HG02885 (cell line): ENCODE measurements at regions not wholly inside any gene's neighbourhood (a gene's known extent, or its start where the extent isn't known, plus 50 kb on each side); places are given as distances from the start of the nearest gene placed in this dataset.

Experiments
- ATAC-seq: cut with Tn5 transposase; IDR thresholded peaks from one replicate; pipeline ENCODE4 v1.9.1; 2021; ENCODE audit warnings: mild to moderate bottlenecking; ENCODE audit not compliant: unreplicated experiment, poor library complexity

DNA sequence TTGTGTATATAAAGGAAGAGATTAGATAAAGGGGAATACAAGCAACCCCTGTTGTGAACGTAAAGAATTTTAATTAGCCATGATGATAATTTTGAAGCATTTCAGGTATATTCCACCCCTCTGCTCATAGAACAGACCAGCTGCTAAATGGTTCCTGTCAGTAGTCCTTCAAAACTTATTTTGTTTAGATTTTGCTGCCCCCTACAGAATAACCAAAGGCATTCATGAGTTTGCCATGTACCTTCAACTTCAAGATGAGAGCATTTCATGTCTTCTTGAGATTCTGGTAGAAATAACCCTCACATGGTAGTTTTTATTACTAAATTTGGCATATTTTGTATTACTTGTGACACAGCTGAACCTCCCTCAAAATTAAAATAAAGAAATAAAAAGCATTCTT lies 1586.7 kb downstream of the HACE1 start:
- ATAC-seq, result no peak

DNA sequence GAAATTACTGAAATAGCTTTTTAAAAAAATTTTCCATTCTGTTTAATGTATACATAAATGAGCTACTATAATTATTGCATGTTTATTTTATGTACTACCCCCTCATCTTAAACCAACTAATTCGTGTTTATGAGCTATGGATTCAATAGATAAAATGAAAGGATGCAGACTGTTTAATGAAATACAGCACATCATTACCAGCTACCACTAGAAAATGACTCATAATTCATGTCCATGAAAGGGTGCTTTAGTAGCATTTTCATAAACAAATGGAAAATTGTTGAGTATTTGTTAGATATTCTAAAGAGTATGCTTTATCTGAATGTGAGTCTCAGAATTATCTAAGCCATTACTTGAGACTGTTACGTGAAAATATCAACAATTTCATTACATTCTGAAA lies 1590.1 kb downstream of the HACE1 start:
- ATAC-seq, result no peak

DNA sequence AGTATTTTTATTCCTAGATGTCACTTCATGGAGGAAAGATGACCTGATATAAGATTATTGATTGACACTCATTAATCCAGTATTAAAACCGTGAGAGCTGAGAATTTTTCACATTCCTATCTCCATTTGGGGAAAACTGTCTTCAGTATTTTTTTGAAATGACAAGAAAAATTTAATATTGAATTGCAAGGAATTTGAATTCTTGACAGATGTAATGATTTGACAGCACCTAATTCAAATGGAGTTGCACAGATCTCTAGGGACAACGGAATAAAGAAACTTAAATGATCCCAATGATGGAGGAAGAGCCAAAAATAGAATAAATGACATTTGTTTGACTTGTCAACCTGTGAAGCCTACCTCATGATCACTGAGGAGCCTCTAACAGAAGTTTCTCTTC lies 1591.4 kb downstream of the HACE1 start:
- ATAC-seq, result no peak

DNA sequence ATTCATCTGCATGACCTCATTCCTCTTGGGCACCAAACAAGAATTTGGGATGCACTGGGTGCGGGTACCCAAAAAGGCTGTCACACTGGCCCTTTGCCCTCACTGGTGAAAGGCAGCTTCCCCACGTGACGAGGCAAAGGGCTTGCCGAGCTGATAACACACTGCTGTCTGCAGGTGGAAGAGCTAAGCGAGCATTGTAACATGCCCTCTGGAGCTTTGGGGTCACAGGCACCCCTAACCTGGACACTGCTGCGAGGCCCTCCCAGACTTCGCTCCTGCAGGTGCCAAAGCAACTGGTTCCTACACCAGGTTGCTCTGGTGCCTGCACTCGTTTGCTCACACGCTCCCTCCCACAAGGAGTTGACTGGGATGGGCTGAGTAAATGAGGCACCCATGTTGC lies 1595.7 kb downstream of the HACE1 start:
- ATAC-seq, result no peak

DNA sequence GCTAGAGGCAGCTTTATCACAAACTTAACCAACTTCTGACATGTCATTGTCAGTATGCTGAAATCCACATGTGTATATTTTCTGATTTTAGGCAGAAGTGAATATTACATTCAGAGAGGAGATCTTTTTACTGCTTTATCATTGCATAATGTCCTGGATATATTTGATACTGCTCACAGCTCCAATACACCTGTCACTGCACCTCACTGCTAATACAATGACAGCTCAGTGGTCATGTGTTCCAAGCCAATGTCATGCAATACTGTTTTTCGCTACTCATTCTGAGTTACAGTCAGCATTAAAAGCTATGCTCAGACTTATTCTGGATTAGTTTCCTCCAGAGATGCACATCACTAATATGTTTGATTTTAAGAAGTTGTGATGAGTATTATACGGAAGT lies 1604.6 kb downstream of the HACE1 start:
- no peak for ATAC-seq

DNA sequence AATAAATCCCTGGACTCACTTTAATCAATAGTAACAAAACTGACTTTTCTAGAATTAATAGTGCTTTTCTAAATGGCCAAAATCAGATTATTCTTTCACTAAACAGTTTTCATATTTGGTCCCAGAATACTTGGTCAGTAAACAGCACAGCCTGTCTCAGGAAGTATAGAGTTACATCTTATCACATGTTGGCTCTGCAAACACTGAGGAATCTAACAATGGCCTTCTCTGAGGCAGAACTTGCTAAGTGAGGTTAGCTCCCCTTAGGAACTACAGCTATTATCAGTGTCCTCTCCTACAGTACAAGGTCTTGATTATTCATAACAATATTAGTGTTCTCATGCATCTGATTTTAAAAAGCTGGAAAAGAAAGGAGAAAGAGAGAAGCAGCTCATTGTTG lies 1622.8 kb downstream of the HACE1 start:
- ATAC-seq, result no peak

DNA sequence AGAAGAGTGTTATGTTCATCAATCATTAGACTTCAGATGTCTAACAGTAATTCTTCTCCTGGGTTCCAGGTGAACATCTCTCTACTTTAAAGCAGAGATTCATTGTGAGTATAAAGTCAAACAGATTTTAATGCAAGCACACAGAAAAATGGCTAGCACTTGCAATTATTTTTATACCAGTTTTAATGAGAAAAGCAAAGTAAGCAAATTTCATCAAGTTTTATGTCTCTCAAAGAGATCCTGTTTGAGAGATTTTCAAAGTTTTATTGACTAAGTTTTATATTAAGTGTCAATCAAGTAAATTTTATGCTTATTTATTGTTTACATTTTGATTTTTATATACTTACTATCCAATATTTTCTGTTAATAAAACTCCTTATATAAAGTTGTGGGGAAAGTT lies 1628.5 kb downstream of the HACE1 start:
- no peak for ATAC-seq

DNA sequence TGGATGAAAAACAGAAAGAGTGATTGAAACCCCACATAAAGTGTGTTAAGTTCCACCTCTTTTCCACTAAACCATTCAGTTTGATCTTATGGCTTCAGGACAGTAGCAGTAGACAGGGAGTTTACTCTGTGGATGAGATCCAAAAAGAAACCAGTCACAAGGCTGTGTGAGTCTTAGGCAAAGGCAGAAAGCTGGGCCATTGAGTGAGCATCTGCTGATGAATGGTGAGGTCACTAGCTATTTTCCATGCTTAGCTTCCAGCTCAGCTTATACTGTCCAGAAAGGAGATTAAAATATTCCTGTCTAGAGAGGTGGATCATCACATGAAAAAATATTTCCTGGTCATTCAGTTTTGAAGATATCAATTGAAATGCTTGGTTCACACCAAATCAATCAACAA lies 1643.9 kb downstream of the HACE1 start:
- no peak for ATAC-seq

DNA sequence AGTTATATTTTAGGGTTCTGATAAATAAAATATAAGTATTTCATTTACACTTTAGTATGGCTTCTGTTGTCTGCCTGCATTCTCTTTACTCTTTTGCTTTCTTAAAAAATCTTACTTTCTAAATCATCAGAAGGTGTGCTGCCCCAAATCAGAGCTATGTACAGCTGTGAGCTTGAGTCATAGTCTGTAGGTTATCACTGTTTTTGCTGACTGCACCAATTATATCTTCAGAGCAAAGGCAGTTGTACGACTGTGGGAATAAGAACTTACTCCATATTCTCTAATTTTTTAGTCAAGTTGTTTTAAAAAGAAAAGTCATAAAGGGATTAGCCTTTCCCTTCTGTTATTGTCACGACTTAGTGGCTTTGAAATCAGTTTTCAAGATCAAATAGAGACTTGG lies 1649.0 kb downstream of the HACE1 start:
- no peak for ATAC-seq

DNA sequence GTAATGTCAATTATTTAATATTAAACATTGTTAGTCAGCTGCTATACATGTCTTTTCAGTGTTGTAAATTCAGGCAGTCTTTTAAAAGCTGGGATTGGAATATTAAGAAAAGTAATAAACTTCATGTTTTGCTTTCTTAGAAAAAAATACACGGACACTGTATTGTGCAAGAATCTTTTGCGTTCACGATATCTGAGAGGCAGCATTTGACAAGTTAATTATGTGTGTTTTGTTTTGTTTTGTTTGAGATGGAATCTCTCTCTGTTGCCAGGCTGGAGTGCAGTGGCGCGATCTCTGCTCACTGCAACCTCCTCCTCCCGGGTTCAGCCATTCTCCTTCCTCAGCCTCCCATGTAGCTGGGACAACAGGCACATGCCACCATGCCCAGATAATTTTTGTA lies 1661.3 kb downstream of the HACE1 start:
- no peak for ATAC-seq

DNA sequence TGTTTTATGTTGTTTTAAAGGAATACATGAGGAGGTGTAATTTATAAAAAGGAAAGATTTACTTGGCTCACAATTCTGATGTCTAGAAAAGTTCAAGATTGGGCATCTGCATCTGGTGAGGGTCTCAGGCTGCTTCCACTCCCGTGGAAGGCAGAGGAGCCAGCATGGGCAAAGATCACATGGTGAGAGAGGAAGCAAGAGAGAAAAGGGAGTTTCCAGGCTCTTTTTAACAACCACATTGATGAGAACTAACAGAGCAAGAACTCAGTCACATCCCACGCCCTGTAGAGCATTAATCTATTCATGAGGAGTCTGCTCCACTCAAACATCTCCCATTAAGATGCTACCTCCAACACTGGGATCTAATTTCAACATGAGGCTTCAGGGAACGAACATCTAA lies 1666.3 kb downstream of the HACE1 start:
- ATAC-seq, result no peak

DNA sequence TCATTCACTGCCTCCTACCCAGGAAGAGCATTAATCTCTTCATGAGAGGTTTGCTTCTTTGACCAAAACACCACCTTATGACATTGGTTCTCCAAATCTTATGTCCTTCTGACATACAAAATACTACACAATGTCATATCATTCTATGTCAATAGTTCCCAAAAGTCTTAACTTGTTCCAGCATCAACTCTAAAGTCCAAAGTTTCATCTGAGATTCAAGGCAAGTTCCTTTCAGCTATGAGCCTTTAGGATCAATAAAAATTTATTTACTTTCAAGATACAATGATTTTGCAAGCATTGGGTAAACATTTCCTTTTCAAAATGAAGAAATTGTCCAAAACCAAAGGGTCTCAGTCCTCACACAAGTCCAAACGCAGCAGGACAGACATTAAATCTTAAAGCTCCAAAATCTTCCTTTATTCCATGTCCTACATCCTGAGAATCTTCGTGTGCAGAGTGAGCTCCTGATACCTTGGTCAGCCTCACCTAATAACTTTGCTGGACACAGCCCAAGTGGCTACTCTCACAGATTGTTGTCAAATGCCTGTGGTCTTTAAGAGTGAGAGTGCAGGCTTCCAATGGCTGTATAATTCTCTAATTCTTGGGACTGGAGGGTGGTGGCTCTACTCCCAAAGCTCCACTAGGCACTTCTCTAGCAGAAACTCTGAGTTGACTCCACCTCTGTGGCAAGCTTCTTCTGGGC lies 1668.2 kb downstream of the HACE1 start:
- ATAC-seq, result no peak

DNA sequence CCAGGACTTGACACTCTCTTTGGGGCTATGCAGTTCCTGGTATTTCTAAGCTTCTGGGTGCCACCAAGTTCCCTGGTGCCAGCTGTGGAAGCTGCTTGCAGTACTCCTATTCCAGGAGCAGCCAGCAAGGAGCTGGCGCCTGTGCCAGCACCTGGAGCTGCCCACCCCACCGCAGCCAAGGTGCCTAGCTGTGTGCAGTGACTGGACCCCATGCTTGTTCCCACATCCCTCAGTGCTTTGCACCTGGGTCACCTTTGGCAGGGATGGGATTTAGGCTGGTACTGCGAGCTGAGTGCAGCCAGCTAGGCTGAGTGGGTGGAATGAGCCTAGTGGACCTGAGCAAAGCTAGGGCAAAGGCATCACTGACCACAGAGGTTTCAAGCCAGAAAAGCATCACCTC lies 1674.9 kb downstream of the HACE1 start:
- no peak for ATAC-seq

DNA sequence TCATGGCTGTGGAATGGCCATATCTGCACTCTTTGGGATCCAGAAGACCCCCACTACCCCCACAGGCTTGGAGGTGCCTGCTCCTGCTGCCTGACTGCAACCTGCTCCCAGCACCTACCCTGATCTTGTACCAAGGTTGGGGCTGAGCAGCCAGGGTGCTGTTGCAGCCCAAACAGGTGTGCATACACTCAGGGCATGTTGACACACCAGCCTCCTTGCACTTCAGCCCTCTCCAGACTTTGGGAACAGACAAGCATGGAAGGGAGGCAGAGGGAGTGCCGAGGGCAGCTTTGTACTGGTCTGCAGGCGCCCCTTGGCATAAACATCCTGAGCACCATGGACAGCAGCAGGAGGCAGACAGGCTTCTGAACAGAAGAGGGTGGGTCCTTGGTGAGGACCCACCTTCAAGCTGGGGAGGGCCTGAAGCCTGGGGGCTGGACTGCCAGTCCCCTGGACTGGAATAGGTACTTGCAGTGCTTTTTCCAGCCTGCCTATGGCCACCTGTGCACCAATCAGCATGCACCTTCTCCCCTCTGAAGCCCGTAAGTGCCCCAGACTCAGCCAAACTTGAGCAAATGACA lies 1675.8 kb downstream of the HACE1 start:
- ATAC-seq, result no peak

DNA sequence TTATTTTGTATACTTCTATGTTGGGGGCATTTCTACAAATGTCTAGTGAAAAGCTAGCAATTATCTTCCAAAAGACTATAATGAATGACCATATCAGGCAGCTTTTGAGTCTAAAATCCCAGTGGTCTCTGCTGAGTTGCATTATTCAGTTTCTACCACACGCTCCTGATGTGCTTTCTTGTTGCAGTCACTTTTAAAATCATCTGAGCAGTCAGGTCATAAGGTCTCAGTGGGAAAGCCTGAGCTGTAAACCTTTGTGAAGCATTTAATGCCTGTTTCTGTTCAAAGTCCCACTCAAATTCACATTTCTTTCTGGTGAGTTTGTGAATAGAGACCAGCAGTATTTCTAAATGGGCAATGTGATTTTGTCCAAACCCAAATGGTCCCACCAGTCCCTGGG lies 1681.5 kb downstream of the HACE1 start:
- no peak for ATAC-seq

DNA sequence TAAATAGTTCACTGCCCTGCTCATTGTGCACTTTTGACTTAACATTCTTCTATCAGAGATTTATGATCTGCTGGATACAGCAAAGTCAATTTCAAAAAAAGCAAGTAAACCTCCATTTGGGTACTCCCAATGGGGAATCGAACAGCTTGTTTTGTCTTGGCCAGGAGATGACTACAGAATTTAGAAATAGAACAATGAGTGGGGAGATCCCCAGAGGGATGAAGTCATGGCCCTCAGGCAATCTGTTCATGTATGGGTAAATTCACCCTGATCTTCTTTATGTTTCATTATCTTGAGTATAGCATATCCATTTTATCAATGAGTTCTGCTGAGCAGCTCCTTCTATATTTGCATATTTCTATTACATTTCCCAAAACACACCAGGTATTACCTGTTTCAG lies 1681.9 kb downstream of the HACE1 start:
- no peak for ATAC-seq

DNA sequence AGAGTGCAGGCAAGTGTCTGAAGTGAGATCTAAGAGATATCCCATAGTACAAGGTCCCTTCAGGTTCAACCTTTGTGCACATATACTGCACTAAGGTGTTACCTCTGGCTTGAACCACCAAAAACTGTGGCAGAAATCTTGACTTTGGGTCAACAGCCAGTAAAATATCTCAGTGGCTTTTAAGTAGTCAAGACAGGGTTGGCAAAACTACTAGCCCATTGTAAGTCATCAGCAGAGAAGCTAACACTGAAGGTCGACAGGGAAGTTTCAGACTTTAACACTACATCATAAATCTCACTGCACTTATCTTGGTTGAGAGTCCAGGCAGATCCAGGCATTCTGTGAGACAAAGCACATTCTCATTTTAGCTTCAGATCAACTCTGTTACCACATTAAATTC lies 1684.7 kb downstream of the HACE1 start:
- no peak for ATAC-seq

DNA sequence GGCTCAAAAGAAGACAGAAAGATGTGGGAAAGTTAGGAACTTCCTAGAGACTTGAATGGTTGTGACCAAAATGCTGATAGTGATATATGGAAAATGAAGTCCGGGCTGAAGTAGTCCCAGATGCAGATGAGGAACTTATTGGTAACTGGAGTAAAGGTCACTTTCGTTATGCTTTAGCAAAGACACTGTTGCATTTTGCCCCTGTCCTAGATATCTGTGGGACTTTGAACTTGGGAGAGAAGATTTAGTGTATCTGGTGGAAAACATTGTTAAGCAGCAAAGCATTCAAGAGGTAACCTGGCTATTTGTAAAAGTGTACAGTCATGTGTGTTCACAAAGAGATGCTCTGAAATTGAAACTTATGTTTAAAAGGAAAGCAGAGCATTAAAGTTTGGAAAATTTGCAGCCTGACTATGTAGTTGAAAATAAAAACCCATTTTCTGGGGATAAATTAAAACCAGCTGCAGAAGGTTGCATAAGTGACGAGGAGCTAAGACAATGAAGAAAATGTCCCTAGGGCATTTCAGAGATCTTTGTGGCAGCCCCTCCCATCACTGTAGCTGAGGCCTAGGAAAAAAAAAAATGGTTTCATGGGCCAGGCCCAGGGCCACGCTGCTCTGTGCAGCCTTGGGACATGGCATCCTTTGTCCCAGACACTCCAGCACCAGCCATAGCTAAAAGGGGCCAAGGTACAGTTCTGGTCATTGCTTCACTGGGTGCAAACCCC lies 1692.2 kb downstream of the HACE1 start:
- ATAC-seq, result no peak

DNA sequence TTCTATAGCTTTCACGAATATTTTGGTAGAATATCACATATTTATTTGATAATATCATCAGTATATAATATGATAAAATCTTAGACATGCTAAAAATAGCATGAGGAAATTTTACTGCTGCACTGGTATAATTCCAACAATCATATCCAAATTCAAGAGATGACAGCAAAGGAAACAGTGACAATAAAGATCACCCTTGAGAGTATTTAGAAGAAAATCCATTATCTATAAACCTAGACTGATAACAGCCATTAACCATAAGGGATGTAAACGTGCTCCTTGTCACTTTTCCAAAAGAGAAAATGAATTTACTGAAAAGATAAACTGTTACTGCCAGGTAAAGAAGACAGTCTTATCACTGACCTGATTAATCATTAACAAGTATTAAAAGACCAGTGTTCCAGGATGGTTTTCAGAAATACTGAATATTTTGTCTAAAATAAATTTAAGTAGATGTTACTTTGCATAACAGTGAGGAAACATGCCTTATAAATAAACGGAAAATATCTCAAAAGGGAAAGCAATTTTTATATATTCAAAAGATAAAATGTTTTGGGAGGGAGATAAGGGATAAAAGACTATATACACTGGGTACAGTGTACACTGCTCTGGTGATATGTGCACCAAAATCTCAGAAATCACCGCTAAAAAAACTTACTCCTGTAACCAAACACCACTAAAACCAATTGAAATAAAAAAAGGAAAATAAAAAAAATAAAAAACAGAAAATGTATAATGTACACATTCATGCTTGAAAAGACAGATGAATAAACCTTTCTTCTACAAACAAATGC lies 1704.7 kb downstream of the HACE1 start:
- ATAC-seq, result no peak

DNA sequence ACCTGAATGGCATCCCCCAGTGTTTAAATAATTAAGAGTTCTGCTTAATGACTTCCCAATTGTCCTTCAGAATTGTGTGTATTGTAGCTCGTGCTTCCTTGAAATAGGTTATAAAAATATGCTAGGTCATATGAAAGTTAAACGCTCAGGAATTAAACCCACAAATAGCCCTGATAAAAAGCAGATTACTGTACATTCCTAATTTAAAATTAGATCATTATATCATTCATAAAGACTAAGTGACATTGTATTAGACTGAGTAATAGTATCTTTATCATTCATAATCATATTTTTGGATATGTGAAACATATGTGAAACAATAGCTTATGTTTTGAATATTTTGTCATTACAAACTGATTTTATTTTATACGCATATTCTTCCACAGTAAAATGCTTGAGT lies 1706.7 kb downstream of the HACE1 start:
- no peak for ATAC-seq

DNA sequence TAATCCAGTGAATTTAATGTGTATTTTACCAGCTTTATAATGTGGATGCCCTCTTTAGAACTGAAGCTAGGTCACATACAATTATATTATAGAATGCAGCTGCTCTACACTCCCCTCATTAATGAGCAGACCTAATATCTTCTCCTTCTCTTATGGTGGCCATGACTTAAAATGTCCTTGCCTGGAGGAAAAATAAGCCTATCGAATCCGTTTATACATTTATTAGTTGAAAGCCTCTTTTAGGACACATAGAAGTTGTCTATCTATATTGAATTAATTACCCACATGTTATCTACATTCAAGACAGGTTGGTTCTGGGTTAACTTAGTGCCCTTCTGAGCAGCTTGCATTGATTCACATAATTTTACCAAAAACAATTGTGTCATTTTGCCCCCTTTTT lies 1716.8 kb downstream of the HACE1 start:
- ATAC-seq, result no peak
